ENCODE measurements at regions not wholly inside any gene's neighbourhood (a gene's known extent, or its start where the extent isn't known, plus 50 kb on each side); places are given as distances from the start of the nearest gene placed in this dataset.

GRCh38 chr6:8157839-8158238 lies 55.5 kb upstream of the EEF1E1 start:
- no peak overlapping the region for H4K8ac ChIP-seq (replicated peaks; ENCODE audit: insufficient read length, low read depth, low read length)
- H2AK5ac ChIP-seq (ENCODE audit: insufficient read length, low read length): no peak overlapping the region
- H3K23me2 ChIP-seq (ENCODE audit: insufficient read length, low read depth, low read length, poor library complexity, severe bottlenecking): no peaks in the 10 kb centered on the region
- H3K27me3 ChIP-seq (ENCODE audit: insufficient read depth, low read length): no peaks in the 10 kb centered on the region
- peaks cover 0 to 6% (median 0%) of the 10 kb centered on the region in 3 experiments; a peak in 2 of 7 replicates for H3K36me3 Mint-ChIP-seq (ENCODE audit: insufficient read depth in 1 of 3, low read depth in 3 of 3)
- no peaks in the 10 kb centered on the region for H3K27me3 Mint-ChIP-seq (ENCODE audit: low read depth)
- peaks cover 2 to 7% of the 10 kb centered on the region in 2 experiments; a peak in 2 of 5 replicates for H3K9me3 Mint-ChIP-seq
- H3K27ac Mint-ChIP-seq: no peak overlapping the region
- H3K4me3 Mint-ChIP-seq: no peak overlapping the region
- no peaks in the 10 kb centered on the region for H3K4me1 ChIP-seq (ENCODE audit: insufficient read depth, low read length)
- H3K27ac ChIP-seq (ENCODE audit: insufficient read length, low read depth, low read length): no peak overlapping the region
- H2BK5ac ChIP-seq (ENCODE audit: insufficient read length, low read length): no peak overlapping the region
- no peaks in the 10 kb centered on the region for H3K9me3 ChIP-seq (ENCODE audit: control insufficient read depth, low read depth, low read length)
- no peak overlapping the region for H3K23ac ChIP-seq (ENCODE audit: insufficient read length, low read depth, low read length)
- H3T11ph ChIP-seq (ENCODE audit: low read length): no peak overlapping the region
- H3K9ac ChIP-seq (ENCODE audit: extremely low read depth, insufficient read length, low read length): no peak overlapping the region
- H4K20me1 ChIP-seq (ENCODE audit: control insufficient read depth, insufficient read depth, insufficient read length): no peaks in the 10 kb centered on the region
- H3K18ac ChIP-seq (ENCODE audit: insufficient read length, low read depth, low read length): no peak overlapping the region
- no CpG with 5 or more reads among the region's 3 CpGs for WGBS (ENCODE audit: extremely low coverage, insufficient read length, low lambda C conversion rate)
- no peak overlapping the region for H4K91ac ChIP-seq (ENCODE audit: insufficient read length, low read depth, low read length)
- no peak overlapping the region for H2AFZ ChIP-seq (ENCODE audit: low read length)
- H3K4me1 Mint-ChIP-seq: peaks cover 19 to 25% of the 10 kb centered on the region in 2 experiments
- H2BK15ac ChIP-seq (ENCODE audit: low read depth, low read length): no peak overlapping the region
- no peak overlapping the region for H2BK20ac ChIP-seq (ENCODE audit: low read depth, low read length, poor library complexity, severe bottlenecking)
- no peak overlapping the region for H2BK120ac ChIP-seq (ENCODE audit: low read depth, low read length, poor library complexity, severe bottlenecking)
- no peak overlapping the region for H2BK12ac ChIP-seq (ENCODE audit: insufficient read length, low read depth, low read length)
- no peaks in the 10 kb centered on the region for H3K79me2 ChIP-seq (ENCODE audit: insufficient read depth, low read length)
- H4K5ac ChIP-seq (ENCODE audit: insufficient read length, low read depth, low read length): no peak overlapping the region
- no peak overlapping the region for H3K56ac ChIP-seq (ENCODE audit: insufficient read length, low read depth, low read length)
- TF ChIP-seq CTCF (conservative IDR thresholded peaks at IDR 0.05): no peak
- no peak overlapping the region for H3K4ac ChIP-seq (ENCODE audit: low read depth, low read length)
- H3K79me1 ChIP-seq (ENCODE audit: insufficient read depth, low read depth, low read length, poor library complexity, severe bottlenecking): no peaks in the 10 kb centered on the region
- no peak for DNase-seq
- H3K4me2 ChIP-seq (ENCODE audit: insufficient read depth, insufficient read length, low read length): no peak overlapping the region
- H3K14ac ChIP-seq (ENCODE audit: insufficient read depth, low read length): no peak overlapping the region

Data from H9 (cell line).